ENCODE measurements at regions not wholly inside any gene's neighbourhood (a gene's known extent, or its start where the extent isn't known, plus 50 kb on each side); places are given as distances from the start of the nearest gene placed in this dataset.

GRCh38 chr12:86697916-86698640, 441.9 kb upstream of the MGAT4C start:
- no peaks in the 10 kb centered on the region for H3K36me3 ChIP-seq (replicated peaks)
- in situ Hi-C loops (cut with MboI; ENCODE audit: low sequenced_read_pairs) = no loop called here
- H3K27me3 ChIP-seq (ENCODE audit: low read depth) = no peaks in the 10 kb centered on the region
- no peaks in the 10 kb centered on the region for H3K4me1 ChIP-seq
- no peak for DNase-seq (ENCODE audit: low spot score in 2 of 2)
- no peaks in the 10 kb centered on the region for H3K9me3 ChIP-seq
- no peak overlapping the region for H3K4me3 ChIP-seq

- H3K4me3 ChIP-seq = no peak overlapping the region
- no peaks in the 10 kb centered on the region for H3K4me1 ChIP-seq
- H3K9me3 ChIP-seq = no peaks in the 10 kb centered on the region
- in situ Hi-C loops (cut with MboI; ENCODE audit: low sequenced_read_pairs) = no loop called here
- H3K27me3 ChIP-seq (ENCODE audit: low read depth) = no peaks in the 10 kb centered on the region
- no peak for DNase-seq (ENCODE audit: low spot score in 2 of 2)
- H3K36me3 ChIP-seq (replicated peaks) = no peaks in the 10 kb centered on the region
Measured at GRCh38 chr12:86683568-86684304, 427.5 kb upstream of the MGAT4C start.

- no peaks in the 10 kb centered on the region for H3K27me3 ChIP-seq (ENCODE audit: low read depth)
- H3K4me3 ChIP-seq = no peak overlapping the region
- in situ Hi-C loops (cut with MboI; ENCODE audit: low sequenced_read_pairs) = no loop called here
- peaks cover 7% of the 10 kb centered on the region for H3K4me1 ChIP-seq
- no peaks in the 10 kb centered on the region for H3K36me3 ChIP-seq (replicated peaks)
- no peak for DNase-seq (ENCODE audit: low spot score in 2 of 2)
- no peaks in the 10 kb centered on the region for H3K9me3 ChIP-seq
Measured at GRCh38 chr12:86681060-86681459, 424.9 kb upstream of the MGAT4C start.

- in situ Hi-C loops (cut with MboI; ENCODE audit: low sequenced_read_pairs) = no loop called here
- Histone ChIP-seq H3K4me3 (no peak overlapping the region), H3K27me3 (ENCODE audit: low read depth) (no peaks in the 10 kb centered on the region), H3K4me1 (peaks cover 12% of the 10 kb centered on the region), H3K36me3 (replicated peaks) (no peaks in the 10 kb centered on the region), H3K9me3 (no peaks in the 10 kb centered on the region)
- DNase-seq (ENCODE audit: low spot score in 2 of 2) = no peak
Measured at GRCh38 chr12:86675197-86675596, 419.0 kb upstream of the MGAT4C start.

- H3K4me1 ChIP-seq = peaks cover 7% of the 10 kb centered on the region
- no peaks in the 10 kb centered on the region for H3K36me3 ChIP-seq (replicated peaks)
- H3K9me3 ChIP-seq = no peaks in the 10 kb centered on the region
- in situ Hi-C loops (cut with MboI; ENCODE audit: low sequenced_read_pairs) = no loop called here
- no peak overlapping the region for H3K4me3 ChIP-seq
- H3K27me3 ChIP-seq (ENCODE audit: low read depth) = no peaks in the 10 kb centered on the region
- DNase-seq (ENCODE audit: low spot score in 2 of 2) = no peak
Measured at GRCh38 chr12:86670986-86671385, 414.8 kb upstream of the MGAT4C start.

GRCh38 chr12:86669010-86669409, 412.8 kb upstream of the MGAT4C start:
- no peak for DNase-seq (ENCODE audit: low spot score in 2 of 2)
- Histone ChIP-seq H3K4me1 (peaks cover 7% of the 10 kb centered on the region; the same call in 1 of the 2 replicates), H3K4me3 (no peak overlapping the region), H3K36me3 (replicated peaks) (no peaks in the 10 kb centered on the region), H3K9me3 (no peaks in the 10 kb centered on the region), H3K27me3 (ENCODE audit: low read depth) (no peaks in the 10 kb centered on the region)
- in situ Hi-C loops (cut with MboI; ENCODE audit: low sequenced_read_pairs) = no loop called here

- in situ Hi-C loops (cut with MboI; ENCODE audit: low sequenced_read_pairs) = no loop called here
- H3K4me3 ChIP-seq = no peak overlapping the region
- H3K9me3 ChIP-seq = no peaks in the 10 kb centered on the region
- 0 out of 2 replicates have a peak, but pooled peaks cover 4% of the 10 kb centered on the region for H3K4me1 ChIP-seq
- DNase-seq (ENCODE audit: low spot score in 2 of 2) = no peak
- H3K36me3 ChIP-seq (replicated peaks) = no peaks in the 10 kb centered on the region
- H3K27me3 ChIP-seq (ENCODE audit: low read depth) = no peaks in the 10 kb centered on the region
Measured at GRCh38 chr12:86666316-86666715, 410.1 kb upstream of the MGAT4C start.

- 0 out of 2 replicates have a peak, but pooled peaks cover 4% of the 10 kb centered on the region for H3K4me1 ChIP-seq
- in situ Hi-C loops (cut with MboI; ENCODE audit: low sequenced_read_pairs) = no loop called here
Measured at GRCh38 chr12:86663716-86664115, 407.5 kb upstream of the MGAT4C start.

GRCh38 chr12:86663173-86663572, 407.0 kb upstream of the MGAT4C start:
- 0 out of 2 replicates have a peak, but pooled peaks cover 4% of the 10 kb centered on the region for H3K4me1 ChIP-seq
- no peaks in the 10 kb centered on the region for H3K9me3 ChIP-seq
- no peak for DNase-seq (ENCODE audit: low spot score in 2 of 2)
- H3K4me3 ChIP-seq = no peak overlapping the region
- no peaks in the 10 kb centered on the region for H3K27me3 ChIP-seq (ENCODE audit: low read depth)
- H3K36me3 ChIP-seq (replicated peaks) = no peaks in the 10 kb centered on the region
- in situ Hi-C loops (cut with MboI; ENCODE audit: low sequenced_read_pairs) = no loop called here

More at GRCh38 chr12:86663716-86664115, 407.5 kb upstream of the MGAT4C start:
- no peak overlapping the region for H3K4me3 ChIP-seq
- no peaks in the 10 kb centered on the region for H3K36me3 ChIP-seq (replicated peaks)
- no peaks in the 10 kb centered on the region for H3K9me3 ChIP-seq
- no peaks in the 10 kb centered on the region for H3K27me3 ChIP-seq (ENCODE audit: low read depth)
- no peak for DNase-seq (ENCODE audit: low spot score in 2 of 2)

- no peak overlapping the region for H3K4me3 ChIP-seq
- no peaks in the 10 kb centered on the region for H3K27me3 ChIP-seq (ENCODE audit: low read depth)
- no peaks in the 10 kb centered on the region for H3K36me3 ChIP-seq (replicated peaks)
- in situ Hi-C loops (cut with MboI; ENCODE audit: low sequenced_read_pairs) = no loop called here
- 0 out of 2 replicates have a peak, but pooled peaks cover 4% of the 10 kb centered on the region for H3K4me1 ChIP-seq
- DNase-seq (ENCODE audit: low spot score in 2 of 2) = no peak
- no peaks in the 10 kb centered on the region for H3K9me3 ChIP-seq
Measured at GRCh38 chr12:86662464-86662863, 406.3 kb upstream of the MGAT4C start.

- no peak for DNase-seq (ENCODE audit: low spot score in 2 of 2)
- Histone ChIP-seq H3K4me3 (no peak overlapping the region), H3K9me3 (no peaks in the 10 kb centered on the region), H3K4me1 (no peaks in the 10 kb centered on the region), H3K27me3 (ENCODE audit: low read depth) (no peaks in the 10 kb centered on the region), H3K36me3 (replicated peaks) (no peaks in the 10 kb centered on the region)
- in situ Hi-C loops (cut with MboI; ENCODE audit: low sequenced_read_pairs) = no loop called here
Measured at GRCh38 chr12:86660488-86661147, 404.4 kb upstream of the MGAT4C start.

- H3K9me3 ChIP-seq = no peaks in the 10 kb centered on the region
- in situ Hi-C loops (cut with MboI; ENCODE audit: low sequenced_read_pairs) = no loop called here
- no peaks in the 10 kb centered on the region for H3K36me3 ChIP-seq (replicated peaks)
- H3K27me3 ChIP-seq (ENCODE audit: low read depth) = no peaks in the 10 kb centered on the region
- H3K4me3 ChIP-seq = no peak overlapping the region
- no peaks in the 10 kb centered on the region for H3K4me1 ChIP-seq
- DNase-seq (ENCODE audit: low spot score in 2 of 2) = no peak
Measured at GRCh38 chr12:86659985-86660384, 403.8 kb upstream of the MGAT4C start.

GRCh38 chr12:86658303-86658702, 402.1 kb upstream of the MGAT4C start:
- H3K27me3 ChIP-seq (ENCODE audit: low read depth) = no peaks in the 10 kb centered on the region
- H3K4me3 ChIP-seq = no peak overlapping the region
- no peak for DNase-seq (ENCODE audit: low spot score in 2 of 2)
- in situ Hi-C loops (cut with MboI; ENCODE audit: low sequenced_read_pairs) = no loop called here
- no peaks in the 10 kb centered on the region for H3K4me1 ChIP-seq
- H3K9me3 ChIP-seq = no peaks in the 10 kb centered on the region
- no peaks in the 10 kb centered on the region for H3K36me3 ChIP-seq (replicated peaks)

GRCh38 chr12:86647800-86648199, 391.6 kb upstream of the MGAT4C start:
- H3K4me1 ChIP-seq = no peaks in the 10 kb centered on the region
- no peaks in the 10 kb centered on the region for H3K27me3 ChIP-seq (ENCODE audit: low read depth)
- DNase-seq (ENCODE audit: low spot score in 2 of 2) = no peak
- H3K36me3 ChIP-seq (replicated peaks) = no peaks in the 10 kb centered on the region
- no peaks in the 10 kb centered on the region for H3K9me3 ChIP-seq
- in situ Hi-C loops (cut with MboI; ENCODE audit: low sequenced_read_pairs) = no loop called here
- no peak overlapping the region for H3K4me3 ChIP-seq

Data from HAP-1 (cell line).